ENCODE measurements at regions not wholly inside any gene's neighbourhood (a gene's known extent, or its start where the extent isn't known, plus 50 kb on each side); places are given as distances from the start of the nearest gene placed in this dataset.
"Not testable (repeated sequence)": the region's sequence is repeated elsewhere in the genome, so short reads cannot be mapped to it uniquely, and the experiment has no call there.

GRCh38 chr1:60665311-60665710, 417.1 kb upstream of the NFIA start:
- H3K4me1 Mint-ChIP-seq = no peaks in the 10 kb centered on the region
- no peaks in the 10 kb centered on the region for H3K27me3 Mint-ChIP-seq
- ATAC-seq (no peak), DNase-seq (no peak)
- no peaks in the 10 kb centered on the region for H3K9me3 Mint-ChIP-seq
- H3K4me3 Mint-ChIP-seq = no peak overlapping the region
- H3K27ac Mint-ChIP-seq = no peak overlapping the region

- ATAC-seq = no peak
- no peaks in the 10 kb centered on the region for H3K4me1 Mint-ChIP-seq
- no peaks in the 10 kb centered on the region for H3K9me3 Mint-ChIP-seq
- DNase-seq = no peak
- no peak overlapping the region for H3K27ac Mint-ChIP-seq
- no peaks in the 10 kb centered on the region for H3K27me3 Mint-ChIP-seq
- no peak overlapping the region for H3K4me3 Mint-ChIP-seq
Observed at GRCh38 chr1:60664086-60664625, 418.2 kb upstream of the NFIA start.

- Mint-ChIP-seq H3K27me3 (no peaks in the 10 kb centered on the region), H3K9me3 (no peaks in the 10 kb centered on the region), H3K4me3 (no peak overlapping the region), H3K4me1 (no peaks in the 10 kb centered on the region), H3K27ac (no peak overlapping the region)
- no peak for ATAC-seq
- DNase-seq = no peak
Observed at GRCh38 chr1:60662486-60663044, 419.8 kb upstream of the NFIA start.

- no peak for ATAC-seq
- Mint-ChIP-seq H3K4me1 (no peaks in the 10 kb centered on the region), H3K4me3 (no peak overlapping the region), H3K27me3 (no peaks in the 10 kb centered on the region), H3K9me3 (peaks cover 0 to 5% of the 10 kb centered on the region in 2 donors), H3K27ac (no peak overlapping the region)
- no peak for DNase-seq
Observed at GRCh38 chr1:60657926-60658325, 424.4 kb upstream of the NFIA start.

- DNase-seq = no peak
- H3K27ac Mint-ChIP-seq = no peak overlapping the region
- ATAC-seq = no peak
- no peaks in the 10 kb centered on the region for H3K27me3 Mint-ChIP-seq
- H3K9me3 Mint-ChIP-seq = peaks cover 6 to 19% of the 10 kb centered on the region in 2 donors
- H3K4me3 Mint-ChIP-seq = no peak overlapping the region
- no peaks in the 10 kb centered on the region for H3K4me1 Mint-ChIP-seq
Observed at GRCh38 chr1:60655679-60656355, 426.5 kb upstream of the NFIA start.

GRCh38 chr1:60640033-60640551, 442.3 kb upstream of the NFIA start:
- not testable (repeated sequence) for DNase-seq, H3K27ac Mint-ChIP-seq, H3K27me3 Mint-ChIP-seq, H3K4me3 Mint-ChIP-seq, ATAC-seq, H3K4me1 Mint-ChIP-seq, H3K9me3 Mint-ChIP-seq

GRCh38 chr1:60639287-60639686, 443.1 kb upstream of the NFIA start:
- H3K4me3 Mint-ChIP-seq = no peak overlapping the region
- H3K27me3 Mint-ChIP-seq = peaks cover under 1% of the 10 kb centered on the region
- H3K9me3 Mint-ChIP-seq = no peaks in the 10 kb centered on the region
- DNase-seq (no peak), ATAC-seq (no peak)
- H3K4me1 Mint-ChIP-seq = no peaks in the 10 kb centered on the region
- no peak overlapping the region for H3K27ac Mint-ChIP-seq

GRCh38 chr1:60637651-60638050, 444.7 kb upstream of the NFIA start:
- peaks cover 8% of the 10 kb centered on the region for H3K27me3 Mint-ChIP-seq

GRCh38 chr1:60636946-60637345, 445.4 kb upstream of the NFIA start:
- no peak for DNase-seq
- Mint-ChIP-seq H3K4me1 (no peaks in the 10 kb centered on the region), H3K27me3 (peaks cover 15% of the 10 kb centered on the region), H3K9me3 (no peaks in the 10 kb centered on the region), H3K4me3 (no peak overlapping the region), H3K27ac (no peak overlapping the region)
- no peak for ATAC-seq

More at GRCh38 chr1:60637651-60638050, 444.7 kb upstream of the NFIA start:
- no peak for ATAC-seq
- Mint-ChIP-seq H3K9me3 (no peaks in the 10 kb centered on the region), H3K27ac (no peak overlapping the region), H3K4me3 (no peak overlapping the region), H3K4me1 (no peaks in the 10 kb centered on the region)
- DNase-seq = no peak

GRCh38 chr1:60634106-60634505, 448.3 kb upstream of the NFIA start:
- Mint-ChIP-seq H3K4me3 (no peak overlapping the region), H3K9me3 (no peaks in the 10 kb centered on the region), H3K4me1 (no peaks in the 10 kb centered on the region), H3K27me3 (peaks cover 17% of the 10 kb centered on the region), H3K27ac (no peak overlapping the region)
- no peak for ATAC-seq
- no peak for DNase-seq

GRCh38 chr1:60622486-60622885, 459.9 kb upstream of the NFIA start:
- no peak for DNase-seq
- Mint-ChIP-seq H3K27me3 (peaks cover 25% of the 10 kb centered on the region), H3K9me3 (peaks cover 0 to 4% of the 10 kb centered on the region in 2 donors), H3K27ac (no peak overlapping the region), H3K4me1 (no peaks in the 10 kb centered on the region), H3K4me3 (no peak overlapping the region)
- no peak for ATAC-seq

GRCh38 chr1:60621368-60621851, 461.0 kb upstream of the NFIA start:
- no peak for DNase-seq

GRCh38 chr1:60620087-60620486, 462.3 kb upstream of the NFIA start:
- no peak overlapping the region for H3K27ac Mint-ChIP-seq
- DNase-seq (no peak), ATAC-seq (no peak)
- H3K9me3 Mint-ChIP-seq = peaks cover 0 to 3% of the 10 kb centered on the region in 2 donors
- H3K27me3 Mint-ChIP-seq = peaks cover 26% of the 10 kb centered on the region
- H3K4me1 Mint-ChIP-seq = no peaks in the 10 kb centered on the region
- no peak overlapping the region for H3K4me3 Mint-ChIP-seq

More at GRCh38 chr1:60621368-60621851, 461.0 kb upstream of the NFIA start:
- ATAC-seq = no peak
- H3K27me3 Mint-ChIP-seq = peaks cover 32% of the 10 kb centered on the region
- H3K4me1 Mint-ChIP-seq = no peaks in the 10 kb centered on the region
- peaks cover 0 to 4% of the 10 kb centered on the region in 2 donors for H3K9me3 Mint-ChIP-seq
- H3K4me3 Mint-ChIP-seq = no peak overlapping the region
- H3K27ac Mint-ChIP-seq = no peak overlapping the region

GRCh38 chr1:60619581-60619980, 462.8 kb upstream of the NFIA start:
- H3K27ac Mint-ChIP-seq = no peak overlapping the region
- H3K4me1 Mint-ChIP-seq = no peaks in the 10 kb centered on the region
- ATAC-seq (no peak), DNase-seq (no peak)
- H3K9me3 Mint-ChIP-seq = no peaks in the 10 kb centered on the region
- H3K27me3 Mint-ChIP-seq = peaks cover 23% of the 10 kb centered on the region
- H3K4me3 Mint-ChIP-seq = no peak overlapping the region

- Mint-ChIP-seq H3K4me1 (no peaks in the 10 kb centered on the region), H3K27me3 (peaks cover 7% of the 10 kb centered on the region), H3K9me3 (no peaks in the 10 kb centered on the region), H3K27ac (no peak overlapping the region), H3K4me3 (no peak overlapping the region)
- DNase-seq = no peak
- ATAC-seq = no peak
Observed at GRCh38 chr1:60615666-60616065, 466.7 kb upstream of the NFIA start.

- Mint-ChIP-seq H3K4me1 (no peaks in the 10 kb centered on the region), H3K27ac (no peak overlapping the region), H3K4me3 (no peak overlapping the region), H3K9me3 (peaks cover 0 to 15% of the 10 kb centered on the region in 2 donors), H3K27me3 (peaks cover 7% of the 10 kb centered on the region)
- ATAC-seq (no peak), DNase-seq (no peak)
Observed at GRCh38 chr1:60612790-60613189, 469.6 kb upstream of the NFIA start.

Data from stimulated activated naive CD8-positive, alpha-beta T cell treated with anti-CD3 and anti-CD28 coated beads, Interleukin-15, amount 100 ng/mL, for 72 hours (primary cell).